Pancreas (tissue), 10 donors: ENCODE measurements at regions not wholly inside any gene's neighbourhood (a gene's known extent, or its start where the extent isn't known, plus 50 kb on each side); places are given as distances from the start of the nearest gene placed in this dataset.

Experiments used
- ATAC-seq, 4 donors: fragments of 200-7000 bp; cut with Tn5 transposase; one replicate each; pipeline versions ENCODE4 v1.8.0 to v1.9.1; 2020; ENCODE audit warnings: mild to moderate bottlenecking in 4 of 4, moderate library complexity in 4 of 4
- DNase-seq, 6 donors: peaks; one replicate each; pipeline ENCODE4 v3.0.0-alpha.2; 2020
- FAIRE-seq: peaks from 2 replicates; lab custom pipeline; 2012; peaks lifted over from hg19 to GRCh38; lab: Jason Lieb, UNC
- H3K27ac ChIP-seq, 4 donors: fragments of 200-600 bp; sonication (generic); 1 replicate in 3 of 4; 2 replicates in 1 of 4; pipeline versions ENCODE4 v1.5.0 to v1.8.0; 2020
- H3K27me3 ChIP-seq, 4 donors: fragments of 200-600 bp; one replicate each; pipeline ENCODE4 v1.8.0; 2021
- H3K36me3 ChIP-seq, 3 donors: fragments of 200-600 bp; sonication (generic) in 1 of 3; one replicate each; pipeline versions ENCODE4 v1.5.0 to v1.8.0; 2020 to 2021
- H3K4me1 ChIP-seq, 3 donors: fragments of 200-600 bp; one replicate each; pipeline ENCODE4 v1.8.0; 2021
- H3K4me3 ChIP-seq, 4 donors: fragments of 200-600 bp; sonication (generic) in 2 of 4; one replicate each; pipeline versions ENCODE4 v1.5.0 to v1.8.0; 2020 to 2021
- H3K9me3 ChIP-seq, 4 donors: fragments of 200-600 bp; one replicate each; pipeline ENCODE4 v1.8.0; 2021
- CTCF ChIP-seq, 4 donors: fragments of 200-600 bp; sonication (generic) in 3 of 4; IDR thresholded peaks; one replicate each; pipeline versions ENCODE4 v1.5.0 to v1.8.0; 2021; ENCODE audit warnings: antibody characterized with exemption in 4 of 4
- WGBS, 2 donors: extraction: QIAGEN DNeasy Blood & Tissue Kit; methylation state at CpG; one replicate each; pipeline ENCODE4 v1.1.7; 2013; 5-methylcytosine and 5-hydroxymethylcytosine counted together
- intact Hi-C, 3 donors: fragments of 100-400 bp; cut with DNase I; formaldehyde crosslinking; loops; one replicate each; pipeline versions ENCODE4 v1.11.1 to v1.14.2; 2022
- donor health status: healthy with polysubstance abuse.
- donor health status: DM: no; HTN: no; CAD: no; lungs with moderate emphysema.
- donor health status: DM: no; HTN: no; CAD: no.
- donor health status: control.
- donor health status: control.
- donor health status: Bipolar disorder and iron deficiency.
- donor health status: DM: yes; HTN: yes; CAD: no.
- donor health status: DM: no; HTN: no; CAD: no.
- donor health status: DM: no; HTN: no; CAD: no.
- donor health status: DM: yes; HTN: yes; CAD: no.

- intact Hi-C loops = no loop called here
- no peaks in the 10 kb centered on the region for H3K27me3 ChIP-seq
- H3K4me3 ChIP-seq = no peak overlapping the region
- H3K9me3 ChIP-seq = no peaks in the 10 kb centered on the region
- H3K27ac ChIP-seq = no peak overlapping the region
- WGBS, 2 donors = 53 to 75% methylated on average over 2 of the region's 2 CpGs
- no peaks in the 10 kb centered on the region for H3K4me1 ChIP-seq
- ATAC-seq (no peak), DNase-seq (no peak), FAIRE-seq (no peak)
- TF ChIP-seq CTCF (IDR thresholded peaks at IDR 0.05) = no peak
- no peaks in the 10 kb centered on the region for H3K36me3 ChIP-seq
Observed at GRCh38 chr1:14148526-14148925, 448.5 kb downstream of the PRDM2 start.

GRCh38 chr1:14149431-14149830 is 449.1 kb upstream of the KAZN start:
- no peaks in the 10 kb centered on the region for H3K4me1 ChIP-seq
- no peak for FAIRE-seq
- H3K36me3 ChIP-seq = no peaks in the 10 kb centered on the region
- no peak overlapping the region for H3K4me3 ChIP-seq
- ATAC-seq = no peak
- H3K9me3 ChIP-seq = no peaks in the 10 kb centered on the region
- 70 to 79% methylated on average over 7 of the region's 7 CpGs for WGBS, 2 donors
- H3K27ac ChIP-seq = no peak overlapping the region
- no peak for TF ChIP-seq CTCF (IDR thresholded peaks at IDR 0.05)
- H3K27me3 ChIP-seq = no peaks in the 10 kb centered on the region
- intact Hi-C loops = no loop called here
- no peak for DNase-seq

- DNase-seq = no peak
- H3K4me1 ChIP-seq = no peaks in the 10 kb centered on the region
- no peak for FAIRE-seq
- no peak for ATAC-seq
- no peaks in the 10 kb centered on the region for H3K36me3 ChIP-seq
- H3K27me3 ChIP-seq = no peaks in the 10 kb centered on the region
- intact Hi-C loops = no loop called here
- no peak overlapping the region for H3K27ac ChIP-seq
- no peaks in the 10 kb centered on the region for H3K9me3 ChIP-seq
- no peak overlapping the region for H3K4me3 ChIP-seq
- no peak for TF ChIP-seq CTCF (IDR thresholded peaks at IDR 0.05)
- WGBS, 2 donors = 86 to 91% methylated on average over 4 of the region's 4 CpGs
Observed at GRCh38 chr1:14156543-14156942, 441.9 kb upstream of the KAZN start.

GRCh38 chr1:14160781-14161180 is 437.7 kb upstream of the KAZN start:
- DNase-seq (no peak), FAIRE-seq (no peak), ATAC-seq (no peak)
- H3K4me3 ChIP-seq = no peak overlapping the region
- H3K27me3 ChIP-seq = no peaks in the 10 kb centered on the region
- WGBS, 2 donors = 19 to 27% methylated on average over 2 of the region's 2 CpGs
- H3K4me1 ChIP-seq = no peaks in the 10 kb centered on the region
- no peaks in the 10 kb centered on the region for H3K9me3 ChIP-seq
- no peaks in the 10 kb centered on the region for H3K36me3 ChIP-seq
- no peak overlapping the region for H3K27ac ChIP-seq
- no peak for TF ChIP-seq CTCF (IDR thresholded peaks at IDR 0.05)
- intact Hi-C loops = no loop called here

- Histone ChIP-seq H3K27me3 (no peaks in the 10 kb centered on the region), H3K9me3 (no peaks in the 10 kb centered on the region), H3K4me3 (no peak overlapping the region), H3K4me1 (no peaks in the 10 kb centered on the region), H3K36me3 (no peaks in the 10 kb centered on the region), H3K27ac (no peak overlapping the region)
- DNase-seq (no peak), FAIRE-seq (no peak), ATAC-seq (no peak)
- WGBS, 2 donors = 69 to 91% methylated on average over 4 of the region's 4 CpGs
- intact Hi-C loops = no loop called here
- no peak for TF ChIP-seq CTCF (IDR thresholded peaks at IDR 0.05)
Observed at GRCh38 chr1:14163246-14163645, 435.2 kb upstream of the KAZN start.
